Stimulated activated CD8-positive, alpha-beta memory T cell treated with anti-CD3 and anti-CD28 coated beads, Interleukin-12 subunit alpha, Interleukin-12 subunit beta, amount 100 ng/mL, for 1 hour (primary cell): ENCODE measurements at regions not wholly inside any gene's neighbourhood (a gene's known extent, or its start where the extent isn't known, plus 50 kb on each side); places are given as distances from the start of the nearest gene placed in this dataset.
"Not testable (repeated sequence)": the region's sequence is repeated elsewhere in the genome, so short reads cannot be mapped to it uniquely, and the experiment has no call there.

ENCODE experiments used
- DNase-seq: peaks from one replicate; pipeline ENCODE4 v3.0.0-alpha.2; 2020; ENCODE audit warnings: low read depth

GRCh38 chr2:34176693-34177092 lies 577.6 kb upstream of the FAM98A start:
- DNase-seq, result no peak

- no peak for DNase-seq
Observed at GRCh38 chr2:34174506-34174905, 575.4 kb upstream of the FAM98A start.

GRCh38 chr2:34162231-34162630 lies 563.1 kb upstream of the FAM98A start:
- no peak for DNase-seq

DNA sequence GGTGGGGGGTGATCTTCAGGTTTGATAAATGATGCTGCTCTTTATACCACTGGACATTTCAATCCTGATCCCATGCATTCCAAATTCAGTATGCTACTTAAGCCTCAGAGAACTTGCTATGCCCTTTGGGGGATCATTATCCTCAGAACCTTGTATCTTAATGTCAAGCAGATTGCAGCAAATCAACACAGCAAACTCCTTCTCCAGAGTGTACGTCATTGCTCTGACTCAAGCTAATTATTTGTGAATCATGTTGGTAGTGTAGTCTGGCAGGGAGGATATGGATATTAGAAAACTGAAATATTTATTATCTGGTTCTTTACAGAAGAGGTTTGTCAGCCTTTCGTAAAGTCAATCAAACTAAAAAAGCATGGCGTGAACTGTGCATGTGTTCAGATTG lies 562.5 kb upstream of the FAM98A start:
- DNase-seq, result no peak

DNA sequence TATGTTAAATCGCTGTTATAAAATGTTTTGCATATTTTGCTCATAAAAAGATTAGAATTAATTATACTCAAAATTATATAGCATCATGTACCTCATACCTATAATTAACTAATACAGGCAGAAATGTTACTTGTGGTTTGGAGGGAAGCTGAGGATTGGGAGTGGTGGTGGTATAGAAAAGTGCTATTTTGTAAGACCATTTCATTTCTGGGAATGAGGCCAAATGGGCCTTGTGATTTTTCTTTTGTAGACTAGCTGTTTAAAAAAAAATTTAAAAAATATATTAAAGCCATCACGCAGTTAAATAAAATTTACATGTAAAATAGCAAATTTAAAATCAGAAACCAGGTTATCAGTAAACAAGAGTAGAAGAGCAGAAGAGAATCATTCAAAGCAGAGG lies 560.8 kb upstream of the FAM98A start:
- no peak for DNase-seq

DNA sequence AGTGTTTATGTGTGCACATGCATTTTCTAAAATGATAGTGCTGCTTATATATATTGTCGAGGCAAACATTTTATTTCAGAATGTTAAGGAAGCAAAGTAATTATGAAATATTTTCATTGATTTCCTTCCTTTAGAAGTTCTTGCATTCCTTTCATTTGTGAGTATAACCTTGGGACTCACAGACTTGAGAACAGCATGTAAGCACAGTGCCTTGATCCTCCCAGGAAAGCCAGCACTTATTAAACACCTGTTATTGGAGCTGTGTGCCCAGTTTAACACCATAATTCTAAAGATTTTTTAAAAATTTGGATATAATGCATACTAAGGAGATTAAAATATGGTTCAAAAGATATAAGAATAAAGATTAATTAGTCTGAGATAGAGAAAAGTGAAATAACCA lies 554.4 kb upstream of the FAM98A start:
- DNase-seq, result no peak

GRCh38 chr2:34147780-34148179 lies 548.7 kb upstream of the FAM98A start:
- no peak for DNase-seq

- DNase-seq, result no peak
Observed at GRCh38 chr2:34143149-34143548, 544.0 kb upstream of the FAM98A start.

GRCh38 chr2:34142531-34143008 lies 543.5 kb upstream of the FAM98A start:
- DNase-seq, result not testable (repeated sequence)

GRCh38 chr2:34133065-34133464 lies 534.0 kb upstream of the FAM98A start:
- not testable (repeated sequence) for DNase-seq

DNA sequence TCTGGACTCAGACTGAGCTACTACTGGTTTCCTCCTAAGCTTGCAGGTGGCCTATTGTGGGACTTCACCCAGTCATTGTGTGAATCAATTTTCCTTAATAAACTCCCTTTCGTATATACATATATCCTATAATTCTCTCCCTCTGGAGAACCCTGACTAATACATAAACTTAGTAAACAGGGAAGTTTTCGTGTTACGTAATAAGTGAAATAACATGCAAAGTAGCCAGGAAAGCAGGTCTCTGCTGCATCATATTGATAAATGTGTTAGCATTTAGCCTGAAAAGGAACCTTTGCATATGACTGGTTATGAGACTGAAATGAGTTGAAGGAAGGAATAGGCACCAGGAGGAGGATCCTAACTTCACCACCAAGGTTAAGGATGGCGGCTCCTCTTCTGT lies 527.2 kb upstream of the FAM98A start:
- no peak for DNase-seq

- DNase-seq, result no peak
Observed at GRCh38 chr2:34123996-34124785, 525.1 kb upstream of the FAM98A start.

GRCh38 chr2:34121076-34121475 lies 522.0 kb upstream of the FAM98A start:
- no peak for DNase-seq

- no peak for DNase-seq
Observed at GRCh38 chr2:34115076-34115475, 516.0 kb upstream of the FAM98A start.

DNA sequence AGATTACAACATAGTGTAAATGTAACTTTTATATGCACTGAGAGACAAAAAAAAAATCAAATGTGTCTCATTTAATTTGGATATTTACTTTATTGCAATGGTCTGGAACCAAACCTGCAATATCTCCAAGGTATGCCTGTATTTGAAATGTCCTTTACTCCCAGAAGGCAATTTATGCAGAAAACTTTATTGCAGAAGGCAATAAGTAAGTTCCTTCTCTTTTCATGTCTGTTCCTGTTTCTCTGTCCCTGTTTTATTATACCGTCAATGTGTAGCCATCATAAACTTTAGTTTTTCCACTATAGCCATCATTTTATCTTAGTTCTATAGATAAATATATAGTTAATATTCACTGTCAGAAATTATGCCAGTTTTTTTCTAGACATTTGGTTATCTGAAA lies 513.1 kb upstream of the FAM98A start:
- no peak for DNase-seq

DNA sequence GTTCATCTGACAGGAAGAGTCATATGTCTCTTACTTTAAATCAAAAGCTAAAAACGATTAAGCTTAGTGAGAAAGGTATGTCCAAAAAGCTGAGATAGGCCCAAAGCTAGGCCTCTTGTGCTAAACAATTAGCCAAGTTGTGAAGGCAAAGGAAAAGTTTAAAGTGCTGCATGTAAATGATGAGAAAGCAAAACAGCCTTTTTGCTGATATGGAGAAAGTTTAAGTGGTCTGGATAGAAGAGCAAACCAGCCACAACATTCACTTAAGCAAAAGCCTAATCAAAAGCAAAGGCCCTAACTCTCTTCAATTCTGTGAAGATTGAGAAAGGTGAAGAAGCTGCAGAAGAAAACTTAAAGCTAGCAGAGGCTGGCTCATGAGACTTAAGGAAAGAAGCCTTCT lies 511.3 kb upstream of the FAM98A start:
- no peak for DNase-seq

- DNase-seq, result no peak
Observed at GRCh38 chr2:34107811-34108210, 508.7 kb upstream of the FAM98A start.

DNA sequence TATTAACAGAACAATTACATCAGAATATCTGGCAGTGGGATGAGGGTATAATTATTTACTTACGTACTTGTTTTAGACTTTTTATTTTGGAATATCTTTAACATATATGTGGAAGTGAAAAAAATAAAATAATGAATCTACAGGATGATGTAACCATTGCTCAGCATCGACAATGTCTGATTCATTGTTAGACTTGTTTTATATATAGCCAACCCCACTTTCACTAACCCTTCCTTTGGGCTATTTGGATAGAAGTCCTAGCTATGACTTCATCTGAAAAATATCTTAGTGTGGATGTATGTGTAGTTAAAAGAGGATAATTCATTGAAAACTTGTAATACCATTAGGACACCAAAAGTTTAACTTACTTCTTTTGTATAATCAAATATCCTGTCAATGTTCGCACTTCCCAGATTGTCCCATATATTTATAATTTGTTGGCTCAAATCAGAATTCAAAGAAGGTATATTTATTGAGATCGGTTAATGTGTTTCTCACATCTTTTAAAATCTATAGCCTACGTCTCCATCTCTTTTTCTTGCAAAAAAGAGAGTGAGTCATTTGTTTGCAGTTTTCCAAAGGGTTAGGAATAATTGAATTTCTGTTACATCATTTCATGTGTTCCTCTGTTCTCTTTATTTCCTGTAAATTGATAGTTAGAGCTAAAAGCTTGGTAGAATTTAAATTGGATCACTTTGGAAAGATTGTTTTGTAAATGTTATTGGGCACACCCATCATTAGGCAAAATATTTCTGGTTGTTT lies 506.1 kb upstream of the FAM98A start:
- no peak for DNase-seq

- DNase-seq, result no peak
Observed at GRCh38 chr2:34104601-34105000, 505.5 kb upstream of the FAM98A start.

- no peak for DNase-seq
Observed at GRCh38 chr2:34103437-34103836, 504.3 kb upstream of the FAM98A start.

DNA sequence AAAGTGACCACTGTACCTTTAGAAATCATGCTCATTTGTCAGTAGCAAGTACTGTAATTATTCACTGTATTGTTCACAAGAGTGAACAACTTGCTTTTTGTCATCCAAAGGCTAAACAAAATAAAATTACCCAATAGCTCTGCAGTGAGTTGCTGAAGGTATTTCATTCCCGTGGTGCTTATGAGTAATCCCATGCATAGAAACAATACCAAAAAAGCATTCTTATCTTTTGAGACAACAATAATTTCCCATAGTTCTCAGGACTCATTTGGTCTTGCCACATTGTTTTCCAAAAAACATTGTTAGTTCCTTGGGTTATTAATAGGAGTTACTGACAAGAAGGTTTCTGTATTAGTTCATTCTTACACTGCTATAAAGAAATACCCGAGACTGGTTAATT lies 503.2 kb upstream of the FAM98A start:
- no peak for DNase-seq

DNA sequence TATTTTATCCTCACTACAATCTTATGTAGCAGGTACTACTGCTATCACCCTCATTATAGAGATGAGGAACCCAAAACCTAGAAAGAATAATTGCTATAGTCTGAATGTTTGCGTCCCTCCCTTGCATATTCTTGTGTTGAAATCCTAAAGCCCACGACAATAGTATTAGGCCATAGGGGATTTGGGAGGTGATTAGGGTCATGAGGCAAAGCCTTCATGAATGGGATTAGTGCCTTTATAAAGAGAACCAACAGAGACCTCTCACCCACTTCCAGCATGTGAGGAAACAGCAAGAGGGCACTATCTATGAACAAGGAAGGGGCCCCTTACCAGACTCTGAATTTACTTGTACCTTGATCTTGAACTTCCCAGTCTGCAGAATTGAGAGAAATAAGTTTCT lies 500.3 kb upstream of the FAM98A start:
- no peak for DNase-seq

- no peak for DNase-seq
Observed at GRCh38 chr2:34098256-34098655, 499.2 kb upstream of the FAM98A start.
